SHP77 (cell line): ENCODE measurements at regions not wholly inside any gene's neighbourhood (a gene's known extent, or its start where the extent isn't known, plus 50 kb on each side); places are given as distances from the start of the nearest gene placed in this dataset.
"Not testable (repeated sequence)": the region's sequence is repeated elsewhere in the genome, so short reads cannot be mapped to it uniquely, and the experiment has no call there.

ENCODE experiments used
- DNase-seq, 2 experiments: peaks; one replicate each; lab custom pipeline; 2025; lab: John Stamatoyannopoulos, UW

GRCh38 chr14:100419856-100420255 lies 96.7 kb downstream of the SLC25A47 start:
- DNase-seq, result peak in 1 of 2 experiments; percentile 11

GRCh38 chr14:100421756-100422470 lies 98.8 kb downstream of the SLC25A47 start:
- DNase-seq, result no peak

GRCh38 chr14:100422556-100423316 lies 99.6 kb downstream of the SLC25A47 start:
- no peak for DNase-seq

GRCh38 chr14:100423317-100424010 lies 100.3 kb downstream of the SLC25A47 start:
- DNase-seq, result no peak

- no peak for DNase-seq
Observed at GRCh38 chr14:100424504-100425428, 101.6 kb downstream of the SLC25A47 start.

- no peak for DNase-seq
Observed at GRCh38 chr14:100425429-100425827, 102.3 kb downstream of the SLC25A47 start.

GRCh38 chr14:100426314-100426713 lies 103.2 kb downstream of the SLC25A47 start:
- DNase-seq, result no peak

- DNase-seq, result no peak
Observed at GRCh38 chr14:100427166-100427565, 104.0 kb downstream of the SLC25A47 start.

- DNase-seq, result no peak
Observed at GRCh38 chr14:100428727-100429126, 105.6 kb downstream of the SLC25A47 start.

GRCh38 chr14:100429537-100429936 lies 106.4 kb downstream of the SLC25A47 start:
- DNase-seq, result no peak

- no peak for DNase-seq
Observed at GRCh38 chr14:100430571-100430970, 107.4 kb downstream of the SLC25A47 start.

- DNase-seq, result not testable (repeated sequence)
Observed at GRCh38 chr14:100431461-100431860, 108.3 kb downstream of the SLC25A47 start.

- DNase-seq, result no peak
Observed at GRCh38 chr14:100432652-100433427, 109.7 kb downstream of the SLC25A47 start.

GRCh38 chr14:100433428-100433814 lies 110.3 kb downstream of the SLC25A47 start:
- DNase-seq, result no peak

- DNase-seq, result no peak
Observed at GRCh38 chr14:100434033-100434601, 111.0 kb downstream of the SLC25A47 start.

- DNase-seq, result no peak
Observed at GRCh38 chr14:100434911-100435438, 111.8 kb downstream of the SLC25A47 start.

- DNase-seq, result no peak
Observed at GRCh38 chr14:100435459-100435858, 112.3 kb downstream of the SLC25A47 start.

GRCh38 chr14:100436745-100437406 lies 113.7 kb downstream of the SLC25A47 start:
- DNase-seq, result no peak

- DNase-seq, result no peak
Observed at GRCh38 chr14:100438271-100438670, 115.1 kb downstream of the SLC25A47 start.
